ENCODE measurements at regions not wholly inside any gene's neighbourhood (a gene's known extent, or its start where the extent isn't known, plus 50 kb on each side); places are given as distances from the start of the nearest gene placed in this dataset.

DNA sequence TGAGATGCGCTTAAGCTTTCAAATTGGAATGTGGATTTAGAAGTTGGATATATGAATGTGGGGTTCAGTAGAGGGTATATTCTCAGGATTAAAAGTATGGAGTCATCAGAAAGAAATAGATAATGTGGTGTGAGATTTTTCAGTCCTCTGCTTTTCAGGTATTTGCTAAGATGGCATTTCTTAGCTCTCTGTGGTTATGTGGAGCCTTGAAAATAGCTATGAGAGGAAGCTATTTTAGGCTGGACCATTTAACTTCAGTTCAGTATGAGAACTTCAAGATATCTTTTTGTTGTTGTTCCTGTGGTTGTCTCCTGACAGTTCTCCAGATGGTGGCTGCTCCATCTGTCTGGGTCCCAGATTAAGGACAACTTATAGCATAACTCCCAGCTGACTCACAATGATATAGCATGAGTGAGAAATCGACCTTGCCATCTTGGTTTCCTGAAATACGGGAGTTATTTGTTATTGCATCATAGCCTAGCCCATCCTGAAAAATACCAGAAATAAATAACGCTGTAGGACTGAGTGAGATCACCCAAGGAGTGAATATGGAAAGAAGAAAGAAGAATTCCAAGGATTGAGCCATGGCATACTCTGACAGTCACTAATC lies 461.5 kb downstream of the ANXA1 start:
- H3K27ac ChIP-seq (ENCODE audit: low read depth) = no peak overlapping the region
- Mint-ChIP-seq H3K4me3 (no peak overlapping the region), H3K27ac (no peak overlapping the region), H3K4me1 (peaks cover 21% of the 10 kb centered on the region), H3K27me3 (ENCODE audit: insufficient read depth, low read depth, poor library complexity) (no peaks in the 10 kb centered on the region), H3K36me3 (ENCODE audit: low read depth) (no peaks in the 10 kb centered on the region), H3K9me3 (no peaks in the 10 kb centered on the region)
- no peak overlapping the region for H3K4me2 ChIP-seq
- TF ChIP-seq STAT1 (IDR thresholded peaks at IDR 0.05; ENCODE audit: unreplicated experiment) = no peak
- TF ChIP-seq, protein P1, sequence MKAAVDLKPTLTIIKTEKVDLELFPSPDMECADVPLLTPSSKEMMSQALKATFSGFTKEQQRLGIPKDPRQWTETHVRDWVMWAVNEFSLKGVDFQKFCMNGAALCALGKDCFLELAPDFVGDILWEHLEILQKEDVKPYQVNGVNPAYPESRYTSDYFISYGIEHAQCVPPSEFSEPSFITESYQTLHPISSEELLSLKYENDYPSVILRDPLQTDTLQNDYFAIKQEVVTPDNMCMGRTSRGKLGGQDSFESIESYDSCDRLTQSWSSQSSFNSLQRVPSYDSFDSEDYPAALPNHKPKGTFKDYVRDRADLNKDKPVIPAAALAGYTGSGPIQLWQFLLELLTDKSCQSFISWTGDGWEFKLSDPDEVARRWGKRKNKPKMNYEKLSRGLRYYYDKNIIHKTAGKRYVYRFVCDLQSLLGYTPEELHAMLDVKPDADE (IDR thresholded peaks at IDR 0.05) = no peak
- TF ChIP-seq, protein P2, sequence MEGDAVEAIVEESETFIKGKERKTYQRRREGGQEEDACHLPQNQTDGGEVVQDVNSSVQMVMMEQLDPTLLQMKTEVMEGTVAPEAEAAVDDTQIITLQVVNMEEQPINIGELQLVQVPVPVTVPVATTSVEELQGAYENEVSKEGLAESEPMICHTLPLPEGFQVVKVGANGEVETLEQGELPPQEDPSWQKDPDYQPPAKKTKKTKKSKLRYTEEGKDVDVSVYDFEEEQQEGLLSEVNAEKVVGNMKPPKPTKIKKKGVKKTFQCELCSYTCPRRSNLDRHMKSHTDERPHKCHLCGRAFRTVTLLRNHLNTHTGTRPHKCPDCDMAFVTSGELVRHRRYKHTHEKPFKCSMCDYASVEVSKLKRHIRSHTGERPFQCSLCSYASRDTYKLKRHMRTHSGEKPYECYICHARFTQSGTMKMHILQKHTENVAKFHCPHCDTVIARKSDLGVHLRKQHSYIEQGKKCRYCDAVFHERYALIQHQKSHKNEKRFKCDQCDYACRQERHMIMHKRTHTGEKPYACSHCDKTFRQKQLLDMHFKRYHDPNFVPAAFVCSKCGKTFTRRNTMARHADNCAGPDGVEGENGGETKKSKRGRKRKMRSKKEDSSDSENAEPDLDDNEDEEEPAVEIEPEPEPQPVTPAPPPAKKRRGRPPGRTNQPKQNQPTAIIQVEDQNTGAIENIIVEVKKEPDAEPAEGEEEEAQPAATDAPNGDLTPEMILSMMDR (conservative IDR thresholded peaks at IDR 0.05; ENCODE audit: low read depth in 2 of 2) = no peak
- TF ChIP-seq, protein P3, sequence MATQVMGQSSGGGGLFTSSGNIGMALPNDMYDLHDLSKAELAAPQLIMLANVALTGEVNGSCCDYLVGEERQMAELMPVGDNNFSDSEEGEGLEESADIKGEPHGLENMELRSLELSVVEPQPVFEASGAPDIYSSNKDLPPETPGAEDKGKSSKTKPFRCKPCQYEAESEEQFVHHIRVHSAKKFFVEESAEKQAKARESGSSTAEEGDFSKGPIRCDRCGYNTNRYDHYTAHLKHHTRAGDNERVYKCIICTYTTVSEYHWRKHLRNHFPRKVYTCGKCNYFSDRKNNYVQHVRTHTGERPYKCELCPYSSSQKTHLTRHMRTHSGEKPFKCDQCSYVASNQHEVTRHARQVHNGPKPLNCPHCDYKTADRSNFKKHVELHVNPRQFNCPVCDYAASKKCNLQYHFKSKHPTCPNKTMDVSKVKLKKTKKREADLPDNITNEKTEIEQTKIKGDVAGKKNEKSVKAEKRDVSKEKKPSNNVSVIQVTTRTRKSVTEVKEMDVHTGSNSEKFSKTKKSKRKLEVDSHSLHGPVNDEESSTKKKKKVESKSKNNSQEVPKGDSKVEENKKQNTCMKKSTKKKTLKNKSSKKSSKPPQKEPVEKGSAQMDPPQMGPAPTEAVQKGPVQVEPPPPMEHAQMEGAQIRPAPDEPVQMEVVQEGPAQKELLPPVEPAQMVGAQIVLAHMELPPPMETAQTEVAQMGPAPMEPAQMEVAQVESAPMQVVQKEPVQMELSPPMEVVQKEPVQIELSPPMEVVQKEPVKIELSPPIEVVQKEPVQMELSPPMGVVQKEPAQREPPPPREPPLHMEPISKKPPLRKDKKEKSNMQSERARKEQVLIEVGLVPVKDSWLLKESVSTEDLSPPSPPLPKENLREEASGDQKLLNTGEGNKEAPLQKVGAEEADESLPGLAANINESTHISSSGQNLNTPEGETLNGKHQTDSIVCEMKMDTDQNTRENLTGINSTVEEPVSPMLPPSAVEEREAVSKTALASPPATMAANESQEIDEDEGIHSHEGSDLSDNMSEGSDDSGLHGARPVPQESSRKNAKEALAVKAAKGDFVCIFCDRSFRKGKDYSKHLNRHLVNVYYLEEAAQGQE (IDR thresholded peaks at IDR 0.05; ENCODE audit: unreplicated experiment) = no peak
- no peak for TF ChIP-seq ZNF331 (CRISPR knock-in tag; IDR thresholded peaks at IDR 0.05; ENCODE audit: low read depth)
- TF ChIP-seq EZH2phosphoT487 (IDR thresholded peaks at IDR 0.05; ENCODE audit: unreplicated experiment) = no peak
- TF ChIP-seq EZH2 (IDR thresholded peaks at IDR 0.05; ENCODE audit: low read depth, unreplicated experiment) = no peak
- peaks cover 11% of the 10 kb centered on the region; the same call in 1 of the 2 replicates for H3K4me1 ChIP-seq (ENCODE audit: insufficient read depth)
- H3K79me2 ChIP-seq (replicated peaks; ENCODE audit: insufficient read depth) = no peaks in the 10 kb centered on the region
- no peaks in the 10 kb centered on the region for H4K20me1 ChIP-seq (replicated peaks; ENCODE audit: insufficient read depth)
- no peak overlapping the region for H3K4me3 ChIP-seq
- no peaks in the 10 kb centered on the region for H3K27me3 ChIP-seq (ENCODE audit: insufficient read depth)
- no peak for DNase-seq (ENCODE audit: low spot score)
- H3F3A ChIP-seq (replicated peaks; ENCODE audit: low read depth) = no peaks in the 10 kb centered on the region
- ATAC-seq = no peak
- H3K9me2 ChIP-seq (ENCODE audit: insufficient read depth) = no peaks in the 10 kb centered on the region
- no peak overlapping the region for H2AFZ ChIP-seq
- no peaks in the 10 kb centered on the region for H3K36me3 ChIP-seq (ENCODE audit: insufficient read depth)

DNA sequence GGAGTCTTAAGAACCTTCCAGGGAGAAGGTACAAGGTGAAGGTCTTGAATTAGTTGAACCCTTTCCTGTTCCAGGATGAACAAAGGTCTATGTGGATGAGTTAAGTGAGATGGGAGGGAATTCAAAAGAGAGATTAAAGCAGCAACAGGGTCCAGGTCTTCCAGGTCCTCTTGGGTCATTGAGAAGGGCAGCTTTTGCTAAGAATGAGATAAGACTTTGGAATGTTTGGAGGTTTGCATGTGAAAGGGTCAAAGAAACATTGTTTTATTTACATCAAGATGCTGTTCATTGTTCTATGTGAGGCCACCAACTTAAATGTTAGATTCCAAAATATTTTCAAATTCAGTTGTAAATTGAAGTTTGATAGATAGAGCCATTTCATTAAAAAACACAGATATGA lies 463.9 kb downstream of the ANXA1 start:
- no peaks in the 10 kb centered on the region for H4K20me1 ChIP-seq (replicated peaks; ENCODE audit: insufficient read depth)
- H2AFZ ChIP-seq = no peak overlapping the region
- peak; percentile 84 for ATAC-seq
- H3K79me2 ChIP-seq (replicated peaks; ENCODE audit: insufficient read depth) = no peaks in the 10 kb centered on the region
- Mint-ChIP-seq H3K27ac (peak overlapping the region; percentile 51), H3K27me3 (ENCODE audit: insufficient read depth, low read depth, poor library complexity) (peaks cover 2% of the 10 kb centered on the region), H3K4me3 (no peak overlapping the region), H3K4me1 (peaks cover 24% of the 10 kb centered on the region), H3K9me3 (no peaks in the 10 kb centered on the region), H3K36me3 (ENCODE audit: low read depth) (no peaks in the 10 kb centered on the region)
- no peak overlapping the region for H3K4me3 ChIP-seq
- peaks cover 18% of the 10 kb centered on the region; the same call in 1 of the 2 replicates for H3K4me1 ChIP-seq (ENCODE audit: insufficient read depth)
- no peaks in the 10 kb centered on the region for H3K36me3 ChIP-seq (ENCODE audit: insufficient read depth)
- no peaks in the 10 kb centered on the region for H3K27me3 ChIP-seq (ENCODE audit: insufficient read depth)
- H3K27ac ChIP-seq (ENCODE audit: low read depth) = no peak overlapping the region
- DNase-seq (ENCODE audit: low spot score) = peak; percentile 67
- H3K4me2 ChIP-seq = no peak overlapping the region
- H3F3A ChIP-seq (replicated peaks; ENCODE audit: low read depth) = no peaks in the 10 kb centered on the region
- no peaks in the 10 kb centered on the region for H3K9me2 ChIP-seq (ENCODE audit: insufficient read depth)
- no peak for TF ChIP-seq ZNF114 (CRISPR knock-in tag; IDR thresholded peaks at IDR 0.05)
- TF ChIP-seq, protein P1 (IDR thresholded peaks at IDR 0.05) = no peak
